Coronary artery (tissue), 2 donors: ENCODE measurements at regions not wholly inside any gene's neighbourhood (a gene's known extent, or its start where the extent isn't known, plus 50 kb on each side); places are given as distances from the start of the nearest gene placed in this dataset.

Experiments
- DNase-seq: peaks from one replicate; pipeline ENCODE4 v3.0.0-alpha.2; 2017; ENCODE audit warnings: low spot score
- H3K27ac ChIP-seq, 2 donors: fragments of 200-600 bp; sonication (generic); one replicate each; pipeline ENCODE4 v1.5.1; 2016 to 2019
- H3K4me3 ChIP-seq: fragments of 200-600 bp; sonication (generic); 2 replicates; pipeline ENCODE4 v1.5.1; 2016; ENCODE audit warnings: mild to moderate bottlenecking, moderate library complexity
- CTCF ChIP-seq: fragments of 200-600 bp; sonication (generic); IDR thresholded peaks from one replicate; pipeline ENCODE4 v1.5.1; 2019; ENCODE audit warnings: antibody characterized with exemption

- DNase-seq: no peak
- no peak for TF ChIP-seq CTCF
- Histone ChIP-seq H3K4me3 (no peak overlapping the region), H3K27ac (no peak overlapping the region)
These were observed 405.4 kb upstream of the TBL1XR1 start for GRCh38 chr3:177602601-177603147.

- no peak for DNase-seq
- TF ChIP-seq CTCF: no peak
- Histone ChIP-seq H3K27ac (no peak overlapping the region), H3K4me3 (no peak overlapping the region)
These were observed 405.9 kb upstream of the TBL1XR1 start for GRCh38 chr3:177603148-177603603.

- TF ChIP-seq CTCF: no peak
- Histone ChIP-seq H3K27ac (no peak overlapping the region), H3K4me3 (no peak overlapping the region)
- no peak for DNase-seq
These were observed 406.9 kb upstream of the TBL1XR1 start for GRCh38 chr3:177604181-177604580.

GRCh38 chr3:177606891-177607290, 409.6 kb upstream of the TBL1XR1 start:
- TF ChIP-seq CTCF: no peak
- H3K27ac ChIP-seq: no peak overlapping the region
- DNase-seq: no peak
- no peak overlapping the region for H3K4me3 ChIP-seq

- TF ChIP-seq CTCF: no peak
- no peak overlapping the region for H3K27ac ChIP-seq
- no peak for DNase-seq
- no peak overlapping the region for H3K4me3 ChIP-seq
These were observed 410.3 kb upstream of the TBL1XR1 start for GRCh38 chr3:177607589-177607988.

GRCh38 chr3:177608443-177608842, 411.2 kb upstream of the TBL1XR1 start:
- no peak for TF ChIP-seq CTCF
- Histone ChIP-seq H3K27ac (no peak overlapping the region), H3K4me3 (no peak overlapping the region)
- DNase-seq: no peak

GRCh38 chr3:177609613-177610012, 412.3 kb upstream of the TBL1XR1 start:
- no peak for DNase-seq
- no peak for TF ChIP-seq CTCF
- Histone ChIP-seq H3K4me3 (no peak overlapping the region), H3K27ac (no peak overlapping the region)
